ENCODE measurements at regions not wholly inside any gene's neighbourhood (a gene's known extent, or its start where the extent isn't known, plus 50 kb on each side); places are given as distances from the start of the nearest gene placed in this dataset.

DNA sequence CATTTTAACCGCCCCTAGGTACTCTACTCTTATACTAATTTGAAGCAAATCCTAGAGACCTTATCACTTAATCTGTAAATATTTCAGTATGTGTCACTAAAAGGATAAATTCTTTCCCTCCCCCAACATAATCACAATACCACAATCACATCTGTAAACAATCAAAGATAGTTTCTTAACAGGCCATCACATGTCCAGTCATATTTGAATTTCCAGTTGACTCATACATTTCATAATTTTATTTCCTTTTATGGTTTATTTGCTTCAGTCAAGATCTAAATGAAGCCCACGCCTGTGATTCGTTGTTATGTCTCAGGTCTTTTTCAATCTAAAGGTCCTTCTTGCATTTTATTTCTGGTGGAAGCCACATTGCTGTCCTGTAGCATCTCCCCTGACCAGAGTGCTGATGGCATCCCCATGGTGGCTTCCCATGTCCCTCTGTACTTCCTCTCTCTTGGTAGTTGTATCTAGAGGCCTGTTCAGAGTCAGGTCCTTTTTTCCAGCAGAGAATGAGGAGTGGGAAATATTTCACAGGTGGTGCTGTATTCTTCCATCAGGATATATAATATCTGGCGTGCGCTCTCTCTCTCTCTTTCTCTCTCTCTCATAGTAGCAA lies 128.6 kb upstream of the SLC22A23 start:
- Histone ChIP-seq H3K4me3 (no peak overlapping the region), H3K36me3 (no peaks in the 10 kb centered on the region), H3K27me3 (no peaks in the 10 kb centered on the region), H3K9me3 (no peaks in the 10 kb centered on the region)
- DNase-seq, result no peak

DNA sequence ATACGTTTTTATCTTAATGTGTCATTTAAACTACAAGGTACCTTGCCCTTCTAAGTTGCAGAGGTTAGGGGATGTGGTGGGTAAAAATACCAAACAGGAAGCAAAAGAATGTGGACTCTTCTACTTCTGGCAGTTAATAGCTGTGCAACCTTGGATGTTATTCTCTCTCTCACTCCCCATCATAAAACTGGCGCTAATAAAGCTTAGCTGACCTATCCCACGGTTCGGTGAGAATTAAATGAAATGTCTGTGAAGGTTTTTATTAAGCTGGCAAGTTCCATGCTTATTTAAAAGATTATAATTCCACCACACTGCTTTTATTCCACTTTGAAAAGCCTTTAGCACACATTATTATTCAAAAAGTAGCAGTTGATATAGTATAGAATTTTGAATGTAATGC lies 127.8 kb upstream of the SLC22A23 start:
- Histone ChIP-seq H3K36me3 (no peaks in the 10 kb centered on the region), H3K4me3 (no peak overlapping the region), H3K27me3 (no peaks in the 10 kb centered on the region), H3K9me3 (no peaks in the 10 kb centered on the region)
- no peak for DNase-seq

DNA sequence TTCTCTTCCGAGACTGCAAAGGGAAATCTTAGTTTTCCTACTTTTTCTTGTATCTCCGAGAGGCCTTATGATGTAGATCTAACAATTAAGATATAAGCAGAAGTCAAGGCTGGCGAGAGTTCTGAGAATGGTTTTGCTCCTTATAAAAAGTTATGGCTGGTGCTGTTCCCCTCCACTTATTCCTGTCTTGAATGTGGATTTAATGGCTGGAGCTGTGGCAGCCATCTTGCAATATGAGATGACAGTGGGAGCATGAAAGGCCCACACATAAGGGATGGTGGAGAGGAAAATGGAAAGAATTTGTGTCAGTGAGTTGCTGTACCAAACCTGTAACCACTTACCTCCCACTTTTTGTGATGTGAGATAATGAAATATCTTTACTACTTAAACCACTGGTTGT lies 124.6 kb upstream of the SLC22A23 start:
- Histone ChIP-seq H3K36me3 (no peaks in the 10 kb centered on the region), H3K4me3 (no peak overlapping the region), H3K9me3 (no peaks in the 10 kb centered on the region), H3K27me3 (no peaks in the 10 kb centered on the region)
- no peak for DNase-seq

DNA sequence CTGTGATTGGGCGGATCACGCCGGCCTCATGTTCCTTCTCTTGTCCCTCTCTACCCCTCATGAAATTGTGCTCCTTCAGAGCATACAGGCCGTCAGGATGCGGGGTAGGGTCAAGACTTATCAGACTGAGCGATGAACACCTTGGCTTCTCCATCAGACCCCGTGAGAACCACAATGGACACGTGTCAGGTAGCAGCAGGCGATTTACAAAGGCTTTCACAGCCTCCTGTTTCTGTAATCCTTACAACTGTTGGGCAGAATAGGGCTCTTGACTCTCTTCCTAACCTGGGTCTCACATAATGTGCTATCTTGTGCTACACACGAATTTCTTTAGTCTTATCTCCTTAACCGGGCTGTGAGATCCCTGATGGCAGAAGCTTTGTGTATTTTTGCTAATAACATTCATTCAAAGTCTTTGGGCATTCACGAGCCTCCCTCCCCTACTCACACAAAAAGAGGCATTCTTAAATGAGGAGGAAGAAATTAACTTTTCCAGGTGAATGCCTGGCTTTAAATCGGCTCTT lies 122.9 kb upstream of the SLC22A23 start:
- Histone ChIP-seq H3K9me3 (no peaks in the 10 kb centered on the region), H3K27me3 (no peaks in the 10 kb centered on the region), H3K36me3 (no peaks in the 10 kb centered on the region), H3K4me3 (no peak overlapping the region)
- DNase-seq, result no peak

DNA sequence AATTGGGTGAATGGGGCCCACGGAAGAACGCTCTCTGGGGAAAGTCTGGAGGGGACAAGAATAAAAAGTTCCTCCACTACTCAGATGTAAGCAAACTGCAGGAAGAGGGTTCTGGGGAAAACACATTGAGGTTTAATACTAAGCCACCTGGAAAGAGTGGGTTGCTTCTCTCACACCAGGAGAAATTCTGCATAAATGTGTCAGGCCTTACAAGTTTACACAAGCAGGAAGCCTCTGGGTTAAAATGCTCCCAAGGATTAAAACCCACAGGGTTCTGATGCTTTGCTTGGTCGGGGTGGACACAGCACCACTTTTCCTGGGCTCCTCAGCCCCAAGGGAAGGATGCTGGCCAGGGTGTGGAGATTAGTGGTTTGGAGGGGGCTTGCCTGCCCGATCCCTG lies 122.1 kb upstream of the SLC22A23 start:
- Histone ChIP-seq H3K4me3 (no peak overlapping the region), H3K27me3 (no peaks in the 10 kb centered on the region), H3K36me3 (no peaks in the 10 kb centered on the region), H3K9me3 (no peaks in the 10 kb centered on the region)
- no peak for DNase-seq

DNA sequence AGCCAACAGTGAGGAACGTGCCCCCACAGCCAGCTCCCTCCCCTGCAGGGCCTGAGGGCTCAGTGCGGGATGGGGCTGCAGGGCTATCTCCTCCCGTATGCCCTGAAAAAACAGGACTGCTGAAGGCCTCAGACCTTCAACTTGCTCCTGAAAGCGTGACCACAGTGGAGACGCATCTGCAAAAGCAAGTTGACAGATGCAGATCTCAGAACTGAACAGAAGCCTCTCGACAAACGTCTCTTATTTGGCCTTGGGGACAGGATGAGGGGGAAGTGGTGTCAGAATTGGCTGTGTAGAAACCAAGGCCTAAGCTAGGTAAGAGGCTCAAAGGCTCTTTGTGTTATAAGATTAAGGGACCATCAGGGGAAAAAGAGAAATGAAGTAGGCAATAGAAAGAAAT lies 120.7 kb upstream of the SLC22A23 start:
- H3K36me3 ChIP-seq, result no peaks in the 10 kb centered on the region

DNA sequence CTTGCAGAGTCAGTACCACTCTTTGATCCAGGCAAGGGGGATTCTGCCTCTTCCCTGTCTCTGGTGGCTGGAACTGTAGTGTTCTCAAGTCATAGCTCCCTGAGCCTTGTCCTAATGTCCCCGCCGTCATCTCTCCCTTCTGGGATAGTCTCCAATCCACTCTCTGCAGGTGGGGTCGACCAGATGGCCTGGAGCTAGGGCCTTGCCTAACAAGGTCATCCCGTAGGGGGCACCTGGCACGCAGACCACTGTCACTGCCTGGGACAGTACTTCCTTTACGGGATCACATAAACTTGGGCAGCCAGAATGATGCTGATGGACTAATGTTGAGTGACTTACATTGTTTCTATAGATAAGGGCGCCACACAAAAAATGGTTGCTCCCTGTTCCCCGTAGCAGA lies 118.9 kb upstream of the SLC22A23 start:
- Histone ChIP-seq H3K9me3 (no peaks in the 10 kb centered on the region), H3K36me3 (no peaks in the 10 kb centered on the region), H3K4me3 (no peak overlapping the region), H3K27me3 (no peaks in the 10 kb centered on the region)
- DNase-seq, result no peak

More for the DNA sequence above, 120.7 kb upstream of the SLC22A23 start:
- DNase-seq, result no peak
- Histone ChIP-seq H3K27me3 (no peaks in the 10 kb centered on the region), H3K4me3 (no peak overlapping the region), H3K9me3 (no peaks in the 10 kb centered on the region)

DNA sequence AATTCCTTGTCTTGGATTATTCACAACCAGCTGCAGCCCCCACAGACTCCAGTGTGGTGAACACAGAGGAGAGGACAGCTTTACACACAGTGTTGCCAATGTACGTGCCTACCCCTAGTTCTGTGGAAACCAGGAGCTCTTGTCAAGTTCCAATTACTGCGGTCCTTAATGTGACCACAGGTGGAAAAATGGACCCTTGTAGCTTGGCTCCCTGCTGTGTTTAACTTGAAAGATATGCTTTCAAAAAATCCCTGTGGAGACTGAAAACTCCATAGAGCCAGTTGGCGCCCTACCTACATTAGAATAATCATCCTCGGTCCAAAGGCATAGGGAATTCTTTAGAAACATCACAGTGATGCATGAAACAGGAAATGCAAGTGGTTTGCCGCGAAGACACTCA lies 118.3 kb upstream of the SLC22A23 start:
- Histone ChIP-seq H3K27me3 (no peaks in the 10 kb centered on the region), H3K4me3 (no peak overlapping the region), H3K9me3 (no peaks in the 10 kb centered on the region), H3K36me3 (no peaks in the 10 kb centered on the region)
- no peak for DNase-seq

DNA sequence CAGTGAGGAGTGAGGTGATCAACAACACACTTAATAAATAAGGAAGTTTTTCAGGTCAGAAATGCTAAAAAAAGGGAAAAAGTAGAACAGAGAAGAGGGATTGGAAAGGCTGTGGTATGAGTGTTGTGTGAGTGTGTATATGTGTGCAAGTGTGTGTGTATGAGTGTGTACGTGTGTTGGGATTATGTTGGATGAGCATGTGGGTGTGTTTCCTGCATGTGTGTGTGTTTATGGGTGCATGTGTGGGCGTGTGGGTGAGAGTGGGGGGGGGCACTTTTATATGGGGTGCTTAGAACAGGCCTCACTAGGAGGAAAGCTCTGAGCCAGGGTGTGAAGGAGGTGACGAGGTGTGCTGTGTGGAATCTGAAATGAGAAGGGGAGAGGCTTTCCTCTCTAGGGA lies 116.8 kb upstream of the SLC22A23 start:
- Histone ChIP-seq H3K36me3 (no peaks in the 10 kb centered on the region), H3K27me3 (no peaks in the 10 kb centered on the region)
- no peak for DNase-seq

DNA sequence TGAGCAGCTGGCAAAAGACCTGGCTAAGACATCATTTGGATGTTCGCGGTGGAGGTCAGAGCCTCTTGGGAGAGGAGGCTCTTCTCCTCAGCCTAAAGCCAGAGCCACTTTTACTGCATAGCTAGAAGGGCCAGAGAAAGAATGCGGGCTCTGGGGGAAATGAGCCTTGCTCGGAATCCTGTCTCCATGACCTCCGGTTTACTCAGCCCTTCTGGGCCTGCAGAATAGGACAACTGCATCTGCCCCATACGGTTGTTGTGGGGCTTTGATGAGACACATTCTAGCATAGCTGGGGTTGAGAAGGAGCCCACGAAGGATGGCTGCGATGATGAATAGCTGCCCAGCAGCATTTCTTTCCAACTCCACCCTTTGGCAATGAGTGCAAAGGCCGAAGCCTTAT lies 115.0 kb upstream of the SLC22A23 start:
- DNase-seq, result no peak
- H3K4me3 ChIP-seq, result no peak overlapping the region
- H3K9me3 ChIP-seq, result no peaks in the 10 kb centered on the region
- H3K36me3 ChIP-seq, result no peaks in the 10 kb centered on the region
- no peaks in the 10 kb centered on the region for H3K27me3 ChIP-seq

More for the DNA sequence above, 116.8 kb upstream of the SLC22A23 start:
- Histone ChIP-seq H3K4me3 (no peak overlapping the region), H3K9me3 (no peaks in the 10 kb centered on the region)

DNA sequence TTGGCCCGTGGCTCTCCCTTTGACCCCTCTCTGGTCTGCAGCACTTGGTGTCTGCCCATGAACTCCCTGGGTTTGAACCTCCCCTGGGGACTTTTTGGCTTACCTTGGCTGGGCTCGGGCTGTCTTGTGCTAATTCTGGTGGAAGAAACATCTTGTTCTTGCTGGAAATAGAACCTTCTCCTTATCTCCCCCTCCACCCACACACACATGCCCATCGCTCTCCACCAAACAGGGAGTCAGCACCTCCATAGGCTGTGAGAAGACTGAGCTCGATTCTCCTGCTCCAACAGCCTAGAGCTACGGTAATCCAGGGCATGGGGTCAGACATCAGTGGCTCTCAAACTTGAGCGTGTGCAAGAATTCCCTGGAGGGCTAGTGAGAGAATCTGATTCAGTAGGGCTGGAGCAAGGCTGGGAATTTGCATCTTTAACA lies 114.4 kb upstream of the SLC22A23 start:
- Histone ChIP-seq H3K4me3 (no peak overlapping the region), H3K27me3 (no peaks in the 10 kb centered on the region), H3K9me3 (no peaks in the 10 kb centered on the region), H3K36me3 (no peaks in the 10 kb centered on the region)
- DNase-seq, result no peak

DNA sequence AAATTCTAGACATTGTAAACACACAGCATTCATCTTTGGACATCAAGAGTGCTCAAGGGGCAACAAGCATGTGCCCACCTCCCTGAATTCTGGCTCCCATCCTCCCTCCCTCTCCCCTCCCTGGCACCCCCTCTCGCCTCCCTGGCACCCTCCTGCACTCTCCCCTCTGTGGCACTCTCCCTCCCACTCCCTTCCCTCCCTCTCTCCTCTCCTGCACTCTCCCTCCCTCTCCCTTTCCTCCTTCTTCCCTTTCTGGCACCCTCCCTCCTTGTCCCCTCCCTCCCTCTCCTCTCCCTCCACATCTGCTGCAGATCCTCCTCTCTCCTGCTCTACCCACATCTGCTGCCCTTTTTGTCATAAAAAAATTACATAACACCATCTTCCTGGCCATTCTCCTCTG lies 113.0 kb upstream of the SLC22A23 start:
- Histone ChIP-seq H3K36me3 (no peaks in the 10 kb centered on the region), H3K9me3 (no peaks in the 10 kb centered on the region), H3K4me3 (no peak overlapping the region), H3K27me3 (no peaks in the 10 kb centered on the region)
- no peak for DNase-seq

DNA sequence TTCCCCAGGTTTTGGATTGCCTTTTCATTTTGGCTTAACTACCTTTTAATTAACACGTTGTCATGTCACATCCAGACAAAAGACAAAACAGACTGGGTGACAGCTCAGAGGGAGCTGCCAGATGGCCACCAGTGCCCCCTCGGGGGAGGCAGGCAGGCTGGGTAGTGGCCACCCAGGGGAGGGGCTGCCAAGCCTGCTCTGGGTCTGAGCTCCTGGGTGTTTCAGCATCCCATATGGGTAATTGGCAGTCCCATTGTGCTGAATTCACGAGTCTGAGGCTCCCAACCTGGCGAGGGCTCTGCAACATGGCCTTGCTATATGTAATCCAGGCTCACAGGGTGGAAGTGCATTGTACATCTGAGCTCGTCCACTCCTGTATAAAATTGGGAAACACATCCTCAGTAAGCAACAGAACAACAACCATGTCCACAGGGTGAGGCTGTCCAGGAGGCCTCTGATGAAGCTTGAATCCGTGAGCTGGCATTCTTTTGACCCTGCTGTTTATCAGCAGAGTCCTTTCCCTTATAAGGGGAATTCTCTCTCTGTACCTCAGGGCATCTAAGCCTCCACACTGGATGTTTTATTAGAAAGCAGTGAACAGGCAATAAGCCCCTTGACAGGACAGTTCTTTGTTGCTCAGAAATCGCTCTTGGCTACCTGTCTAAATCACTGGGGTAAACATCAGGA lies 111.7 kb upstream of the SLC22A23 start:
- H3K4me3 ChIP-seq, result no peak overlapping the region
- no peaks in the 10 kb centered on the region for H3K9me3 ChIP-seq
- DNase-seq, result no peak
- no peaks in the 10 kb centered on the region for H3K36me3 ChIP-seq
- H3K27me3 ChIP-seq, result no peaks in the 10 kb centered on the region

DNA sequence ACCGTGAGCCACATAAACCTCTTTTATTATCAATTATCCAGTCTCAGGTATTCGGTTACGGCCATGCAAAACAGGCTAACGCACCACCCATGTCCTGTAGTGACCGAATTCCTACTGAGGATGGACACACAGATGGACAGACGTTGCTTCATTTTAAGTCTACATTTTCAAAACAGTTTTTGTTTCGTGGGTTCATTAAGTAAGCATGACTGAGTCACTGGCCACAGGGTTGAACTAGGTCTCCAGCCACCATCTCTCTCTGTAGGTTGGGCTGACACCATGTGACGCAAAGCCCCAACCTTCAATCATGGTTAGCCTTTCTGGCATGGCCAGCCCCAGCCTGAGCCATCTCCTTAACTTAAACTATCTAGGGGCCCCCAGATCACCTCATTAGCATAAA lies 110.0 kb upstream of the SLC22A23 start:
- DNase-seq, result no peak
- Histone ChIP-seq H3K9me3 (no peaks in the 10 kb centered on the region), H3K4me3 (no peak overlapping the region), H3K36me3 (no peaks in the 10 kb centered on the region), H3K27me3 (no peaks in the 10 kb centered on the region)

DNA sequence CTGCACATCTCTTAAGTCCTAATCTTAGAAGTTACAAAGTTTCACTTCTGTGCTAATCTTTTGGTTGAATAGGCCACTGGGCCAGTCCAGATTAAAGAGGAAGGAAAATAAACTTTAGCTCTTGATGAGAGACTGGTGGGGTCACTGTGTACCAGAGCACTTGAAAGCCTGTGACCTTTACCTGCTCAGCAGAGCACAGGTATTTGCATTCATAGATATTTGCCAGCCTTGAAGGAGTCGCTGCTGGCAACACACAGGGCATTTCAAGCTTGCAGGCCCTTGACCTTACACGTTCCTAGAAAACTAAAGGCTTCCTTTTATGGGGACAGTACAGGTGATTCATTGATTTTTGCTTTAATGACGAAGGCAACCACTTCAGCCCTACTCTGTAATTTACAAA lies 108.4 kb upstream of the SLC22A23 start:
- DNase-seq, result no peak
- H3K9me3 ChIP-seq, result no peaks in the 10 kb centered on the region
- no peaks in the 10 kb centered on the region for H3K36me3 ChIP-seq
- no peaks in the 10 kb centered on the region for H3K27me3 ChIP-seq
- no peak overlapping the region for H3K4me3 ChIP-seq

DNA sequence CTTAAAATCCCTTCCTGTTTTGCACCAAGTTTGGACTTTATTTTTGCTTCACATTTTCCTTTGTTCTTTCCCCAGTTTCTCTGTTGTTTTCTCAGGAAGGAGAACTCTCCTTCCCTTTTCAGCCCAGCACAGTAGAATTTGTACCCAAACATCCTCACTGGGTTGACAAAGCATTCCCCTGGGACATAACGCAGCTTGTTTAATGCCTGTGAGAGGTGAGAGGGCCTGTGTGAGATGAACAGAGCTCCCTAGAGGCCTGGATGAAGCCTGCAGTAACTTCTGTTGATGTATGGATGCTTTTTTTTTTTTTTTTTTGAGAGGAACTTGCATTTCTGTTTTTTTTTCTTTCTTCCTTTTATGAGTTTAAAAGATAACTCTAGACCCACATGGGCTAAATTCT lies 104.9 kb upstream of the SLC22A23 start:
- no peaks in the 10 kb centered on the region for H3K27me3 ChIP-seq
- DNase-seq, result no peak
- no peaks in the 10 kb centered on the region for H3K36me3 ChIP-seq
- H3K4me3 ChIP-seq, result no peak overlapping the region
- H3K9me3 ChIP-seq, result no peaks in the 10 kb centered on the region

DNA sequence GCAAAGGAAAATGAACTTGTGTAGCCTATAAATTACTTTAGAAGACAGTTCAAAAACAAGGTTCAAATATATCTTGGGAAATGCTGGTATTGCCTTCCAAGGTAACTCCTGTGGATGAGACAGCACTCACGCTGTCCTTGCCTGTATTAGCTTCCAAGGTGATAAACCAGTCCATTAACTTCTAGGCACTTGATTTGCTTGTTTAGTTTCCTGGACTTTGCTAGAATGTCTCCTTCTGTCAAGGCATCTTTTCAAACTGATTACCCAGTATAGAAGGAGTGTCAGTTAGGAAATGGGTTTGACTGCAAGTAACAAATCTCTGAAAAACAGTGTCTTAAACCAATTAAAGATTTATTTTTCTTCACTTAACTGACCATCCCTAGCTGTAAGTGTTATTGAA lies 103.4 kb upstream of the SLC22A23 start:
- no peak for DNase-seq
- no peak overlapping the region for H3K4me3 ChIP-seq
- no peaks in the 10 kb centered on the region for H3K27me3 ChIP-seq
- H3K9me3 ChIP-seq, result no peaks in the 10 kb centered on the region
- no peaks in the 10 kb centered on the region for H3K36me3 ChIP-seq

DNA sequence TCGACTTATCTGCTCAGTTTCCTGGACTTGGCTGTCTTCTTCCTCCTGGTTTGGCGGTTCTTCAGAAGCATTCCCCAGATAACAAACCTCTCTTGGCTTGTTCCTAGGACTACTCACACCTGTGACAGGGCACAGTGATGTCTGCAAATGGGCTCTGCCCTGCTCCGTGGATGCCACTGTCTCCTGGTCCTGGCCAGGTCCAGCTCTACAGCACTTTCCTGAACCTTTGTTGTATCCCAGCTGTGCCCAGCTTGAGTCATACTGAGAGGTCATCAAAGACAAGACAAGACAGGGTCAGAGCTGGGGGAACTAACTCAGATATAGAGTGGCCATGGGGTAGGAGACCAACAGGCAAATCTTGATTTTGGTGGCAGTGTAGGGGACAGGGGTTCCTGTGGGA lies 102.7 kb upstream of the SLC22A23 start:
- Histone ChIP-seq H3K9me3 (no peaks in the 10 kb centered on the region), H3K4me3 (no peak overlapping the region), H3K27me3 (no peaks in the 10 kb centered on the region), H3K36me3 (no peaks in the 10 kb centered on the region)
- DNase-seq, result no peak
